Brain microvascular endothelial cell (primary cell): ENCODE measurements at regions not wholly inside any gene's neighbourhood (a gene's known extent, or its start where the extent isn't known, plus 50 kb on each side); places are given as distances from the start of the nearest gene placed in this dataset.
A peak's percentile ranks its signal among the peaks of the same experiment; 100 is the strongest.

Experiments
- DNase-seq: peaks from one replicate; pipeline ENCODE4 v3.0.0-alpha.2; 2020
- H3K27ac ChIP-seq: fragments of 250-450 bp; sonication (Bioruptor Pico); 2 replicates; pipeline ENCODE4 v1.5.1; 2020; ENCODE audit warnings: mild to moderate bottlenecking, moderate library complexity
- H3K27me3 ChIP-seq: fragments of 250-450 bp; sonication (Bioruptor Pico); replicated peaks from 2 replicates; pipeline ENCODE4 v1.5.1; 2020; ENCODE audit warnings: mild to moderate bottlenecking
- H3K36me3 ChIP-seq: fragments of 250-450 bp; sonication (Bioruptor Pico); replicated peaks from 2 replicates; pipeline ENCODE4 v1.5.1; 2020; ENCODE audit warnings: mild to moderate bottlenecking
- H3K4me3 ChIP-seq: 2 replicates; pipeline ENCODE4 v1.5.1; 2011; ENCODE audit warnings: low read depth, mild to moderate bottlenecking, control low read depth, low read length, moderate library complexity
- in situ Hi-C: cut with HindIII; loops from 2 replicates; pipeline ENCODE4 v1.10.0; 2017; ENCODE audit warnings: low sequenced_read_pairs, low pct_ligation_motif_present
- TF ChIP-seq, protein P1 (sequence below): IDR thresholded peaks from 2 replicates; pipeline ENCODE4 v1.5.1; 2011; ENCODE audit warnings: low read depth, mild to moderate bottlenecking, moderate library complexity, low read length, control low read depth, inconsistent platforms; ENCODE audit errors: missing control alignments

DNA sequence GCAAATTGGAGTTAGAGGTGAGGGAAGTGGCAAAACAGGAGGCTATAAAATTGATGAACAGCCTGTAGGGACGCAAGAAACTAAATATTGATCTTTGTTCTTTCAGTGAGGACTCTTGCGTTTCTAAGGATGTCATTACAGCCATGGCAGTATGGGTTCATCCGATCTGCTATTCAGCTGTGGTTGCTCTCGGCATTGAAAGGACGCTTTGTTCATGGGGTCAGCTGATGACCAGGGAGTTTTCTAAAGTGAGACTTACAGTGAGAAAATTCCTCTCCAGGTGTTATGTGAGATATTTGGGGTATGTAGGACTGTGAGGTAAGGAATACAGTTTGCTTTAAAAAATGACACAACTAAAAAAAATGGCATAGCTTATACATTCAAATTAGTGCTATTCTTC, 52.7 kb upstream of the PELI1 start:
- no peak overlapping the region for H3K4me3 ChIP-seq
- in situ Hi-C loops = no loop called here
- DNase-seq = no peak
- no peaks in the 10 kb centered on the region for H3K36me3 ChIP-seq
- H3K27ac ChIP-seq = no peak overlapping the region
- TF ChIP-seq, protein P1, sequence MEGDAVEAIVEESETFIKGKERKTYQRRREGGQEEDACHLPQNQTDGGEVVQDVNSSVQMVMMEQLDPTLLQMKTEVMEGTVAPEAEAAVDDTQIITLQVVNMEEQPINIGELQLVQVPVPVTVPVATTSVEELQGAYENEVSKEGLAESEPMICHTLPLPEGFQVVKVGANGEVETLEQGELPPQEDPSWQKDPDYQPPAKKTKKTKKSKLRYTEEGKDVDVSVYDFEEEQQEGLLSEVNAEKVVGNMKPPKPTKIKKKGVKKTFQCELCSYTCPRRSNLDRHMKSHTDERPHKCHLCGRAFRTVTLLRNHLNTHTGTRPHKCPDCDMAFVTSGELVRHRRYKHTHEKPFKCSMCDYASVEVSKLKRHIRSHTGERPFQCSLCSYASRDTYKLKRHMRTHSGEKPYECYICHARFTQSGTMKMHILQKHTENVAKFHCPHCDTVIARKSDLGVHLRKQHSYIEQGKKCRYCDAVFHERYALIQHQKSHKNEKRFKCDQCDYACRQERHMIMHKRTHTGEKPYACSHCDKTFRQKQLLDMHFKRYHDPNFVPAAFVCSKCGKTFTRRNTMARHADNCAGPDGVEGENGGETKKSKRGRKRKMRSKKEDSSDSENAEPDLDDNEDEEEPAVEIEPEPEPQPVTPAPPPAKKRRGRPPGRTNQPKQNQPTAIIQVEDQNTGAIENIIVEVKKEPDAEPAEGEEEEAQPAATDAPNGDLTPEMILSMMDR = no peak
- no peaks in the 10 kb centered on the region for H3K27me3 ChIP-seq

DNA sequence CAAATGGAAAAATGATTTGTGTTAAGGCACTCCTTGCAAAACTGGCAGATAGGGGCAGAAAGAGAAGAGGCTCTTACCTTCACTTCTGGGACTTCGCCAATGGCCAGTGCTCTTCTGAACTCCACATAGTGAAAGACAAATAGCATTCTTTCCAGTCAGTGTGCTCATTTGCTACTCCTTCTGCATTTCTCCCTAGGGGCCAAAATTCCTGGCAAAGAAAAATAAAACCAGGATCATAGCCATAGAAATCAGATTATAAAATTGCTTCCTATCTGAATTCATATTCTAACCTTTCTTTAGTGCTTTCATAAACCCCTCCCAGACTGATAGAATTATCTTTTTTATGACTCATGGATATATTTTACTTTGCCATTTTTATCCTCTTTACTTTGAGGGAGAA, 56.9 kb upstream of the PELI1 start:
- no peaks in the 10 kb centered on the region for H3K36me3 ChIP-seq
- no peak for DNase-seq
- no peaks in the 10 kb centered on the region for H3K27me3 ChIP-seq
- no peak overlapping the region for H3K27ac ChIP-seq
- no peak overlapping the region for H3K4me3 ChIP-seq
- TF ChIP-seq, protein P1 = no peak
- in situ Hi-C loops = loop anchor here (25.0 kb wide), 1 partner anchor 139 kb away; no protein-coding TSS in a partner anchor

DNA sequence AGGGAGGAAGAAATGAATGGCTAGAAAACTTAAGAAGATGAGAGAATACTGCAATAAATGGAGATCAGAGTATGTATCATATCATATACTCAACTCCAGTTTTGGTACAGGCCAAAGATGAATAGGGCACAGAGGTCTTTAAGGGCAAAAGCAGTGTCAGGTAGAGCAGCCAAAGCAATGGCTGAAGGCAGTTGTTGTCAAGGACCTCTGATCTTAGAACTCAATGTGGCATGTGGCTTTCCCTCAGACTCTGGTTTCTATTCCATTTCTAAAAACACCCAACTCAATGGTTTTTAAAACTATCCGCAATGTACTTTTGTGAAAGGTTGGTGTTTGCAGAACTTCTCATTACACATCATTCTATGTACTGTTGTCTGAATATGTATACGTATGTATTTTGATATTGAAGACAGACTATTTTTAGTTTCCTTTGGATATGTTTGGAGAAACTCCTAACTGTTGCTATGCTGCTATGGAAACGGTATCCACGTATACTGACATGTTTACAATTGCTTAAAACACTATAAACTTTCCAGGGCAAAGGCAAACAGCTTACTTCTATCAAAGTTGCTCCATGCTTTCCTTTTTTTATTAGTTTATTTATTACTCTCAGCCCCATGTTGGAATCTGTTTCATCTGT, 58.1 kb upstream of the PELI1 start:
- Histone ChIP-seq H3K4me3 (no peak overlapping the region), H3K27ac (no peak overlapping the region), H3K36me3 (no peaks in the 10 kb centered on the region), H3K27me3 (no peaks in the 10 kb centered on the region)
- in situ Hi-C loops = loop anchor here (25.0 kb wide), 1 partner anchor 140 kb away; no protein-coding TSS in a partner anchor
- TF ChIP-seq, protein P1 = no peak
- peak; percentile 23 for DNase-seq

DNA sequence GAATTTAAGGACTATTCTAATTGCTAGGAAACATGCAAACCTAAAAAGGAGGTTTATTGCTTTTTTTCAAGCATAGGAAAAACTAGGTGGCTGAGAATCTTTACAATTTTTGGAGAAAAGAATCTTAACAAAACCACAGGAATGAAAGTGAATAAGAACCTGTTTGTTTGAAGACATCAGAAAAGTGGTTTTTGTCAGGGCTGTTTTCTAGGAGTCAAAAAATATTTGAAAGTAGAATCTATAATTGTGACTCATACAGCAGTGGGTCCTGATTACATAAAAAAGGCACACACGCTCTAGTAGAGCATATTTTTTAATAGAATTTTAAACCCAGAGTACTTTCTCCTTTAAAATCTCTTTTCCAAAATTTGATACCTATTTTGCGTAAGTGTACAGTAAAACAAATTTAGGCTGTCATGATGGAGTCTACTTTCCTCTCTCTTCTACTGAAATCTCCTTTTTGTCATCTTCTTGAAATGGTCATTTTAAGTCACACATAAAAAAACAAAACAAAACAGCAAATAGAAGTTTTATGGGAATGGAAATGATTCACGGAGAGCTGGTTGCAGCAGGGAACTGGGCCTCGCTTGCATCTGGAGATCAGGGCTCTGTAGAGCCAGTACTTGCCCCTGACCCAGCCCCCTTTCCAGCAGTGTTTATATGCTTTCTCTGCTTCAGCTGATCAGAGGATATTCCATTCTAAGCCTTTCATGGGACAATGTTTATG, 59.1 kb upstream of the PELI1 start:
- no peaks in the 10 kb centered on the region for H3K27me3 ChIP-seq
- TF ChIP-seq, protein P1 = no peak
- no peaks in the 10 kb centered on the region for H3K36me3 ChIP-seq
- peak overlapping the region; percentile 81 for H3K27ac ChIP-seq
- in situ Hi-C loops = loop anchor here (25.0 kb wide), 1 partner anchor 141 kb away; no protein-coding TSS in a partner anchor
- no peak for DNase-seq
- H3K4me3 ChIP-seq = no peak overlapping the region

DNA sequence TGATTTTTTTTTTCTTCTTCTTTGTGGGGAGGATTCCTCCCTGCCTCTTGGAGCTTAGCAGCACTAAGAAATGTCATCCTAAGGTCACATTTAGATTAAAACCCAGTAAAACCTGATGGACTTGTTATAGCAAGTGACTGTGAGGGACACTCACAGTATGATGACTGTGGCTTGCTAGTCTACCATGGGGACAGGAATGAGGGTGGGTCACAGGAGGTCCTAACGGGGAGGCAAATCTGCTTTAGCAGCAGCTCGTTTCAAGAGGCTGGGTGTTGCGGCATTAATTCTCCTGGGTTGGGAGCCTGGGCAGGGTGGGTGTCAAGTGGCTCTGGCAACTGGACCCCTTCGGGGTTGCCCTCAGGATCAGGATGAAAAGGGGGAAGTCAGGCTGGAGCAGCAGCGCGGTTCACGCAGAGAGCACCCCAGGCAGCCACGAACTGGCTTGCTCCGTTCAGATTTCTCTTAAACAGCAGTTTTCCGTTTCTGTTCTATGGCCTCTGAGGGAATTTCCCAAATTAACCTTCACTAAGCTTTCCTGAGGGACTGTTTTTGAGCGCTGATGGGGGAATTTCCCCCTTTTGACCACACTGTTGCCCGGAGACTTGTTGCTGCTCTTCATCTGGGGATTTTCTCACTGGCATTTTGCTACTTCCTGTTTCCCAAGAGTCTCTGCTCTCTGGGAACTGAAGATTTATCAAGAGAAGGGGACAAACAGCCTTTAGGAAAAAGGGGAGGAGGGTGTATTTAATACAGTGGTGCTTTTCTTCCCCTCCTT, 59.8 kb upstream of the PELI1 start:
- DNase-seq = peak; percentile 59
- H3K4me3 ChIP-seq = no peak overlapping the region
- no peaks in the 10 kb centered on the region for H3K36me3 ChIP-seq
- peak overlapping the region; percentile 81 for H3K27ac ChIP-seq
- in situ Hi-C loops = loop anchor here (25.0 kb wide), 1 partner anchor 142 kb away; no protein-coding TSS in a partner anchor
- H3K27me3 ChIP-seq = no peaks in the 10 kb centered on the region
- TF ChIP-seq, protein P1 = no peak
